NCI-H2107 treated with DMSO at 0.1 percent for 48 hours (cell line): ENCODE measurements at regions not wholly inside any gene's neighbourhood (a gene's known extent, or its start where the extent isn't known, plus 50 kb on each side); places are given as distances from the start of the nearest gene placed in this dataset.

ENCODE experiments used
- DNase-seq: peaks from one replicate; lab custom pipeline; 2025; ENCODE audit not compliant: unreplicated experiment; lab: John Stamatoyannopoulos, UW

GRCh38 chr2:7574385-7574784 is 657.2 kb downstream of the RNF144A start:
- no peak for DNase-seq

- DNase-seq: no peak
Measured at GRCh38 chr2:7577769-7578168, 660.6 kb downstream of the RNF144A start.

GRCh38 chr2:7584017-7584416 is 666.8 kb downstream of the RNF144A start:
- no peak for DNase-seq

- no peak for DNase-seq
Measured at GRCh38 chr2:7586898-7587297, 669.7 kb downstream of the RNF144A start.

GRCh38 chr2:7588295-7588694 is 671.1 kb downstream of the RNF144A start:
- no peak for DNase-seq

GRCh38 chr2:7592618-7593140 is 675.5 kb downstream of the RNF144A start:
- DNase-seq: no peak

- DNase-seq: no peak
Measured at GRCh38 chr2:7593360-7593759, 676.1 kb downstream of the RNF144A start.

GRCh38 chr2:7594211-7594610 is 677.0 kb downstream of the RNF144A start:
- no peak for DNase-seq

GRCh38 chr2:7595206-7595605 is 678.0 kb downstream of the RNF144A start:
- no peak for DNase-seq

- no peak for DNase-seq
Measured at GRCh38 chr2:7598402-7598801, 681.2 kb downstream of the RNF144A start.

GRCh38 chr2:7599462-7600258 is 682.4 kb downstream of the RNF144A start:
- DNase-seq: no peak

- DNase-seq: no peak
Measured at GRCh38 chr2:7601990-7602389, 684.8 kb downstream of the RNF144A start.

GRCh38 chr2:7604456-7604855 is 687.2 kb downstream of the RNF144A start:
- DNase-seq: no peak

GRCh38 chr2:7607441-7608173 is 690.4 kb downstream of the RNF144A start:
- DNase-seq: no peak

GRCh38 chr2:7609556-7609955 is 692.3 kb downstream of the RNF144A start:
- DNase-seq: no peak

GRCh38 chr2:7609974-7610373 is 692.8 kb downstream of the RNF144A start:
- DNase-seq: no peak

- no peak for DNase-seq
Measured at GRCh38 chr2:7611750-7612149, 694.5 kb downstream of the RNF144A start.

- DNase-seq: no peak
Measured at GRCh38 chr2:7612969-7613368, 695.8 kb downstream of the RNF144A start.

- no peak for DNase-seq
Measured at GRCh38 chr2:7613831-7614230, 696.6 kb downstream of the RNF144A start.

- DNase-seq: no peak
Measured at GRCh38 chr2:7618031-7618430, 700.8 kb downstream of the RNF144A start.

GRCh38 chr2:7619203-7619970 is 702.2 kb downstream of the RNF144A start:
- no peak for DNase-seq
